SK-N-DZ (cell line): ENCODE measurements at regions not wholly inside any gene's neighbourhood (a gene's known extent, or its start where the extent isn't known, plus 50 kb on each side); places are given as distances from the start of the nearest gene placed in this dataset.
A peak's percentile ranks its signal among the peaks of the same experiment; 100 is the strongest.

Experiments used
- DNase-seq: peaks from one replicate; pipeline ENCODE4 v3.0.0-alpha.2; 2015; ENCODE audit warnings: low spot score

DNA sequence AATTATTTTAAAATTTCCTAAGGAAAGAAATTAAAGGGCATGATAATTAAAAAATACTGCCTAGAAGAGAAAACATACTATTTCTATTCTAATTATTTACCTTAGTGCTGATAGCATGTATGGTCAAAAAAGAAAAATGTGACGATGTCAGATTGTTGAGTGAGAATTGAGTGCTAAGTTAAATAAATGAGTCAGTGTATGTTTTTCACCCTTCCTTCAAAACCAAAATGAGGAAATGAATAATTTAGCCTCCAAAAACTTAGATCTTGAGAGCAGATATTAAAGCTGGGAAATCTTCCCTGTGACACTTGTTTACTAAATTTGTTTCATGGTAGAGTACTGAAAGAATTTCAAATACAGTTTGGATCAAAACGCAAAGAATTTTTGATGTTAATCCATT lies 58.6 kb upstream of the NYAP2 start:
- DNase-seq = no peak

DNA sequence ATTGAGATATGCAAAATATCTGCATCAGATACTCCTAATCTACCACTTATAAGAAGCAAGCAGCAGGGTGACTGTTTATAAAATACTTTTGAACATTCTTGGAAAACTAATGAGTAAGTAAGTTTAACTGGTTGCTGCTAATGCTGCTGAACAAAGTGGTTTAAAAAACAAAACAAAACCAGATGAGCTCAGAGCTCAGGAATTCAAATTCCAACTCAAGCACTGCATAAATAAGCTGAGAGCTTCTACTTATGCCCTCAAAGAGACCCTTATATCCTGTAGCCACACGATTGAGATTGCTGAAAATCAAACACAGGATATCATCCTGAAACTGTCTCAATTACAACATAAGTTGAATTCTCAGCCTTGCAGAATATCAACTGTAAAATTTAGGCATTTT lies 62.3 kb upstream of the NYAP2 start:
- DNase-seq = no peak

DNA sequence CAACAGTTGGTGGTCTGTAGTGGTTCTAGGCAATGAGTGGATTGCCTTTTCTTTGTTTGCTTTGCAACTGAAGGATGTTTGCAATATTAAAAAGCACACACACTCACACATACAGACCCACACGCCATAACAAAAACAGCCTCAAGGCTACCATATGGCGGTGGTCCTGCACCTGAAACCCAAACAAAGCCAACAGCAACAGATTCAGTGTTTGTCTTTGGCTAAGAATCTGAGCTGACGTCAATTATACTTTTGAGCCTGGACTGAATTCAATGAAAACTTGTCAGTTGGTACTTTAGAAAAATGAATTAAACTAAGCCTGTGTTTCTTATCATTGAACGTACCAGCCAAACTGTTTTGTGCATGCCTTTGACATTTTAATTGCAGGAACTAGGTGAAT lies 65.0 kb upstream of the NYAP2 start:
- DNase-seq = no peak

DNA sequence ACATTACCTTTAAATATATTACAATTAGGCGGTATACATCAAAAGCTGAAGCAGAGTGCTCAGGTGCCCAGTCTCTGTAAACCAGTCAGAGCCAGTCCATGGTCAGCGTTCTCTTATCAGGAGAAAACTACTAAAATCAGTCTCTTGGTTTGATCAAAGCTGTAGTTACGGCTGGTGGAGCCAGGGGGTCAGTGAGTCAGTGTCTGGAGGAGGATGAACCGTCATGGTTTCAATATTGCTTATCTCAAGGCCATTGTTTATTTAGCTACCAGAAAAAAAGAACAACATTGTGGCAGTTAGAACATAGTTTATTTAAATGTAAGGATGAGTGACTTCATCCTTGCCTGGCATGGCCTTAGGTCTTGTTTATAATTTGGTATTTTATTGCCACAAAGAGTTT lies 71.3 kb upstream of the NYAP2 start:
- no peak for DNase-seq

DNA sequence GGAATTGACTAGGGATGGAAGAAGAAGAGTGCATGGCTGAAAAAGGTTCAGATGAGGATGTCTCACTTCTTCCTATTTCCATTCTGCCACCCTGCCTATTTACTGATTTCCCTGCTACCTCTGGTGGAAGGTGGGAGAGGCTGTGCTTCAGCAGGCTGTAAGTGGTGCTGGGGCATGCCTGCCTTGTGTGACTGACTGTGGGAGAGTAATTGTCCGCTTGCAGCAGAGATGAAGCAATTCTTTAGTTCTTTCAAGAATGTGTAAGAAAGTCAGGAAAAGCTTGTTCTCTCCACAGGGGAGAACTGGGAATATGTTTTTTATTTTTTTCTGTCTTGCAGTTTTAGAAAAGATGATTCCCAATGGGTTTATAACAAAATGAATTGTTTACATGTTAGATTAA lies 72.5 kb upstream of the NYAP2 start:
- no peak for DNase-seq

DNA sequence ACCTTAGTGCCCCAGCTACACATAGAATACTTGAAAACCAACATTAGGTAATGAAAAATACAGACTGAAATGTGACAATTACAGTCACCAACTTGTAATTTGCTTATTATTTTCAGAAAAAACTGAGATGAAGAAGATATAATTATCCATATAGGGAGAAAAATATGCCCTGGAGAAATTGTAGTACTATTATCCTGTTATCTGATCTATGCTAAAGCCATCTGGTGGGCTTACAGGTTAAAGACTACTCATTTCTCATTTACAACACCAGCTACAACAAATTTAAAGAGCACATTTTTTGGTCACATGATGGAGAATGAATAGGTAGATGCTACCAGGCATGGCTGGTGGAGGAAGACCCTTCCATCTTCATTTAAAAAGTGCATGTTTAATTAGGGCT lies 79.6 kb upstream of the NYAP2 start:
- DNase-seq = peak; percentile 78

DNA sequence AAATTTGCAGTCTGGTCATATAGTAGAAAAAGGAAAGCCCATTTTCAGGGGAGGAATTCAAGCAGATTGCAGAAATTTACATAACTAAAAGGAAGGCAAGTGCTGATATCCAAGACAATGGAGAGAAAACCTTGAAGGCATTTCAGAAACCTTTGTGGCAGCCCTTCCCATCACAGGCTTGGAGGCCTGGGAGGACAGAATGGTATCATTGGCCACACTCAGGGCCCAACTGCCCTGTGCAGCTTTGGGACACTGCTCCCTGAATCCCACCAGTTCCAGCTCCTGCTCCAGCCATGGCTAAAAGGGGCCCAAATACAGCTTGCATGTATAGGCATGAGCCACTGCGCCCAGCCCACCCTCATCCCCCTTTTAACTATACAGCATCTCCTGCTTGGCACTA lies 81.1 kb upstream of the NYAP2 start:
- DNase-seq = no peak

DNA sequence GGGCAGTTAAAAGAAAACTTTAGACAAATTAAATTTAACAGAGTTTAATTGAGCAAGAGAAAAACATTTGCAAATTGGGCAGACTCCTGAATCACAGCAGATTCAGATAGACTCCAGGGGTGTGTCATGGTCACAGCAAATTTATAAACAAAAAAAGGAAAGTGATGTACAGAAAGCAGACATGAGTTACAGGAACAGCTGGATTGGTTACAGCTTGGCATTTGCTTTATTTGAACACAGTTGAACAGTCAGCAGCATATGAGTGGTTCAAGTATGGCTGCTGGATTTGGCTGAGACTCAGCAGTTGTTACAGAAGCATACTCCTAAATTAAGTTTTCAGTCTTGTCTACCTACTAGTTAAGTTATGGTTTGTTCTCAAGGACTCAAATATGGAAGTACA lies 82.3 kb upstream of the NYAP2 start:
- DNase-seq = no peak

DNA sequence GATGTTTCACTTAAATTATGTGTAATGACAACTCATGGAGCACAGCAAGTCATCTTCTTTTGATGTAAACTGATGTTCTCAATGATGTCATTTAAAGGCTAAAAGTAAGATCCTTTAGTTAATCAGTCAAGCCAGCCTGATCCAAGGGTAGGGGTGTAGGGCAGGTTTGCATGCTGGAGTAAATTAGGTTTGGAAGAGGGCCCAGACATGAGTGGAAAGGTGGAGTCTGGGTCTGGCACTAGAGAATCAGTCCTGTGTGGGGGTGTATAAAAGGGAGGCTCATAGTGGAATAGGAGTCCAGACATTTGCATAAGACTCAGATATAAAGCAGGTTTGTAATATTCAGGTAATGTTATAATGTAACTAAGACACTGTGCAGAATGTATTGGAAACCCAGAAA lies 88.8 kb upstream of the NYAP2 start:
- no peak for DNase-seq

DNA sequence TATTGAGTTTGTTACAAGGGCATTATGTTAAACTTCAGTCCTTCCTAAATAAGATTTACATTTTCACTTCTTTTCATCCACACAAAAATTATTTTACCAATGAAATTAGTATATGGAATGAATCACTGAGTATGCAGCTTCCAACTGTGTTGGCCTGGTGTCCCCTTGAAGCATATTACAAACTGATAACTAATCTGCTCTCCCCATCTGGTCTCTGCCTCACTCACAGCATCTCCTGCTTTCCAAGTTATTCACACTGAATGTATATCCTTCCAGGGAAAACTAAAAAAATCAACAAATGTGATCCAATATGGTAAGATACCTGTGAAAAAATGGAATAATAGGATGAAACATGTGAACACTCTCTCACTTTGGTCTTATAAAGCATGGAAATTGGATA lies 90.0 kb upstream of the NYAP2 start:
- no peak for DNase-seq

DNA sequence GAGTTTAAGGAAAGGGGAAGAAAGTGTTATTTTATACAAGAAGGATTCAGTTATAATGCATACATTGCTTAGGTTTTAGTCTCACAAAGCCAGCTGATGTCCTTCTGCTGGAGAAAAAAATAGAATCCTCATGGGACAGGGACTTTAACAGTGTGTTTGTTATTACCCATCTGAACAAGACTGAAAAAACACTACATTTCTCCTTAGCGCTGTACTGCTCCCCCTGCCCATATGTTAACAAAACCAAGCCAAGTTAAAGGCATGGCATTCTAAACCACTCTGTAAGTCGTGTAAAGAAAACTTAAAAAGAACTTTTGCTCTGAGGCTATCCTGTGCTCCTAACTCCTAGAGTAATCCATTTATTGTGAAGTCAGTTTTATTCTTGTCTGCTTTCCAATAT lies 102.6 kb upstream of the NYAP2 start:
- DNase-seq = no peak

DNA sequence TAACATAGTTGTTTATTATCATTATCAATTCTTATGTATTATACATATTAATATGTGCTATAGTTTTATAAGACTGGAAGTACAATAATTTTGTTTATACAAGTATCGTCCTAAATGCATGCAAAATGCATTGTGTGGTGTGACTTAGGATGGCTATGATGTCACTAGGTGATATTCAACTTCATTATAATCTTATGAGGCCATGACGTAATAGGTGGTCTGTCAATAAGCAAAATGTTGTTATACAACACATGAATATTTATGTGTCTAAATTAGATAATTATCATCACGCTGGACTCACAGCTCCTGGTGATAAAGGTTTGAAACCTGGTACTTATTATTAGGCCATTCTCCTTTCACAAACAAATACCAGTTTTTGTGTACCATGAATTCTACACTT lies 104.4 kb upstream of the NYAP2 start:
- DNase-seq = no peak

DNA sequence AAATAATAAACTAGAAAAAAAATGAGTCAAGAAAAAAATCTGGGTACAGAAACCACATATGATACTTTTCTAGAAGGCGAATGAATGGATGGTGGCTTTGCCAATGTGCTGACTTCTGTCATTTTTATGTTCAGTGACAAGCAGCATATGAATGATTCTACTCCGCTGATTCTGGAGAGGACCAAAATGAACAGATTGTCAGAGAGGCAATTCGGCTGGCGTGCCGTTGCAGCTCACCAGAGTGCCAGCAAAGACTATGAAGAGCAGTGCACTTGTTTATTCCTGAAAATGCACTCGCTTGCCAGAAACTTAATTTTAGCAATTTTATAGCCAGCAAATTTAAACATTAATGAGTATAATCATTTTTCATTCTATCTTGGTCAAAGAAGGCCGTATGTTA lies 105.9 kb upstream of the NYAP2 start:
- DNase-seq = no peak

DNA sequence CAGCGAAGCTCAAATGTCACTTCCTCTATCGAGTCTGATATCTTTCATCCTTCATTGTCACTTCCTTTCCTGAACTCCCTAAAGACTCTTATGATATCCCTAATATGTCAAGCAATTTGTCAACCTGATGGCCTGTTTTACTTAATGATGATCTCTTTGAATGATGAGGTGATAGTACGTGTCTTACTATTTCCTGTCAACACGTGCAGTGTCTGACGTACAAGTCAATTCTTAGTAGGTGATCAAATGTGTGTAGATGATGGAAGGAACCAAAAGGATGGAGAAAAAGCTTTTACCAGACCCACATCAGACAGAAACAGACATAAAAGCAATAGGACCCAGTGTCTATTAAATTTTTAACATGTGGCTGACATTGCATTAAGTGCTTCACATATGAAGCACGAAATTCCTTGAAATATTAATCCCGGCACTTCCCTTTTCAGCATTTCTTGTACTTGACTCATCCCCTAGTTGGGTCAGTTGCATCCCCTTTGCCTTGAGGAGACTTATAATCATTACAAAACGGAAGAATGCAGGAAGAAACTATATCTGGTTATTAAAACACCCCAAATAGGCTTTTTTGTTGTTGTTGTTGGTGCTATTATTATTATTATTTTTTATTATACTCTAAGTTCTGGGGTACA lies 108.6 kb upstream of the NYAP2 start:
- no peak for DNase-seq

DNA sequence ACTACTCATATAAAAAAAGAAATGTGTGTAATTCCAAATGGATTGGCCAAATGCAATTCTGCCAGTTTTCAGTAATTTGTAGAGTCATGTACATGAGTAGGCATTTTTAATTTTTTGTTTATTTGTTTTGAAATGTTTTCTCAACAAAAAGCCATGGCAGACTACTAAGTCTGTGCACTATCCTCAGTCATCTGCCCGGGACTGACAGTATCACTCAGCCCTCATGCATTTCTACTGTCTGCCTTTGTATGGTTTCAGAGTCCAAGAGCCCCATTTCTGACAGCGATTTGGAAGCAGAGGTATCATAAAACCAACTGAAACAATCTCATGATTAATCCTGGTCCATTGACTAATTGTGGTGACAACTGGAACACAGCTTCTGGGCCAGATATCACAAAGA lies 109.9 kb upstream of the NYAP2 start:
- no peak for DNase-seq

DNA sequence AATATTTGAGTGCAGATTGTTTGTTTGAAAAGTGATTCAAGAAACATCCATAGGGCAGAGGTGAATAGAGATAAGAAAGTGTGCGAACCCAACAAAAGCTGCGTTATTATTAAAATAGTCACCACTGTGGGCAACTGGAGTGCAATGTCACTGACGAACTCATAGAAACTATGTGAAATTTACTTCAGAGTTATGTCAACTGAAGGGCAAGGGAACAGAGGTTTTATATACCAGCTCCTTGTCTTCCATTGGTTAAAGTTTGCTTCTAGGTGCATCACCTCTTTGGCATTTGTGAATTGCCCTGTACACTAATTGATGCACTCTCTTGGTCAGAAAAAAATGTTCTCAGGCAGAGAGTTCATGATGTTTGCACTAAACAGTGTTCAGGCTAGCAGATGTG lies 110.5 kb upstream of the NYAP2 start:
- no peak for DNase-seq

DNA sequence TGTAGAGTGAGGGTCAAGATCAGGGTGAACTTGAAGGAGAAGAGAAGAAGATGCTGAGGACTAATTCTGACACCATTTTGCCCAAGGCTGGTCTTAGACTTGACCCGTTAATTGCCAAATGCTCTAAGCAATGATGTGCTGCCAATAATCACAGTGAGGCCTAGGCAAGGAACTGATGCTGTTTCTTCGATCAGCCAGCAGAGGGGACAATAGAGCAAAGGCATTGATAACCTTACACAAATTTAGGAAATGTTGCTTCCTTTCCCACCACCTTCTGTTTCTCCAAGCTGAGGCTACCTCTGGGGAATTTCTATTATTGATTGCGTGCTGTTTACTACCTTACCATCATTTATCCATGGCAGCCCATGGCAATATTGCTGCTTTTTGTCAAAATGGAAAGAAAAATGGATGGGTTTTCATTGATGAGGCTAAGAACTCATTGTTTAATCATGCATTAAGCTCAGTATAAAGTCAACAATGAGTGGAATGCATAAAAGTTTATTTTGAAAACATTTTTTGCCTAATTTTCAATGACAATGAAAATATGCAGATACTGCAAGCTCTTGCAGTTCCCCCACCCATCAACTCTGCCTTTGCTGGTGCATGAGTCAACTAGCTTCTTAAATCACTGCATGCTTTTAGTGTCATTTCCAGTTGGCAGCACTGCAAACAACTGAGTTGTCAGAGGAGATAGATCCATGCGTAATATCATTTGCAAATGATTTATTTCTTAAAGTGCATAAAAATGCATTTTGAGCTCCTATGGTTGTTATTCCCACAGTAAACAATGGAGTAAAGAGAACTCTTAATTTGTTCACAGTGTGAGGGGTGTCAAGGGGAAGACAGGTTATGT lies 116.4 kb upstream of the NYAP2 start:
- peak; percentile 52 for DNase-seq

DNA sequence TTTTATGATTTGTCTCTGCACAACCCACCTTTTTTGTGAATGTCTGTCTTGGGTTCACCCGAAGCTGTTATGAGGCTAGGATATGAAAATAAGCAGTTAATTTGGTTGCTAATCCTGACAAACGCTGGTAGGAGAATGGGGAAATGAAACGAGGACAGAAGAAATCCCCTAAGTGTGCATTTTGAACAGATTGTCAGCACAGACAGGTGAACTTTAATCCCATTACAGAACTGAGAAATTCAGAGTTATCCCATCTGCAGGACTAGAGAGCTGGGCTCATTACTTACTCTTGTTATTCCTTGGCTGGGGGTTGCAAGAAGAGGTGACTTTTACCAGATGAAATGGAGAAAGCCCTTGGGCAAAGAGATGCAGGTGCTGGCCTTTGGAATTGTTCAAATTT lies 123.3 kb upstream of the NYAP2 start:
- DNase-seq = peak; percentile 29

DNA sequence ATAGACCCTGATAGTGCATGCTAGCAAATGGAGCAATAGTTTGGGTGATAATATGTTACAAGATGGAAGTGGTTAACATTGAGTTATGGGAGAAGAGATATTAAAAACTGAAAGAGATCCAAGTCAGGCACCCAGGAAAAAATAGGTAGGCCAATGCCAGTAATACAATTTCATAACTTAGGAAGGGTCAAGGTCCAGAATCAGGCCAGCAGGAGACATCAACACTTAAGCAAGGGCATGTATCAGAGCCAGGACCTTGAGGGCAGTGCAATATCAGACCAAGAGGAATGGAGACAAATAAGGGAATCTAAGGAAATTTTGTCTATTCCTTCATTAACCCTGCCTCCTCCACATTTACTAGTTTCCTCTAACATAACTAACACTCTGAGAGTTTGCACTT lies 124.1 kb upstream of the NYAP2 start:
- no peak for DNase-seq

DNA sequence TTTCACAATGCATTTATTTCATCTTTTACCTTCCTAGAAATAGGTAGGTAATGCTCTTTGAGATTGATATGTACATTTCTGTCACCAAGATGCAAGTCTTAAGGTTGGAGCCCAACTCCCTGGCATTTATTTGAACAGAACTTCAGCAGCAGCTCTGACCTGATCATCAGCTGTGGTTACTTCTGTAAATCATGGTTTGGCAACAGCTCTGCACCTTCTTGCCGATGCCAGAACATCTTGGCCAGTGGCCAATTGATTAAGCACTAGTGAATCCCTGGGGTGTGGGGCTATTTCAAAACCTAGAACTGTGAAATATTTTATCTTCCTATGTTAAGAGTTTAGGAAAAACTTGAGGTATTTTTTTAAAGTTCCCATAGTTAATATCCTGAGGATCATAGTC lies 124.8 kb upstream of the NYAP2 start:
- no peak for DNase-seq

DNA sequence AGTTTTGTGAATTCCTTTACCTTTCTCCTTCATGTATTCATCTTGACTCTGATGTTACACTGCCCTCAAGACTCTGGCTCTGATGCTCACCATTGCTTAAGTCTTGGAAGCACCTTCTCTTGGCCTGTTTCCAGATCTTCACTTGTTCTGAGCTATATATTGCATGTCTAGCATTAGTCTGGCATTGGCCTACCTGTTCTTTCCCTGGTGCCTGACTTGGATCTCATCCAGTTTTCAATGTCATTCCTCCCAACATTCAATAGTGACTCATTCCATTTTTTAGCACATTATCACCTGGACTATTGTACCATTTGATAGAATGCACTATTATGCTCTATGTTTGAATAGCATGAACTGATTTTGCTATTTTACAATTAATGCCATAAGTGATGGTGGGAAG lies 127.3 kb upstream of the NYAP2 start:
- DNase-seq = no peak

DNA sequence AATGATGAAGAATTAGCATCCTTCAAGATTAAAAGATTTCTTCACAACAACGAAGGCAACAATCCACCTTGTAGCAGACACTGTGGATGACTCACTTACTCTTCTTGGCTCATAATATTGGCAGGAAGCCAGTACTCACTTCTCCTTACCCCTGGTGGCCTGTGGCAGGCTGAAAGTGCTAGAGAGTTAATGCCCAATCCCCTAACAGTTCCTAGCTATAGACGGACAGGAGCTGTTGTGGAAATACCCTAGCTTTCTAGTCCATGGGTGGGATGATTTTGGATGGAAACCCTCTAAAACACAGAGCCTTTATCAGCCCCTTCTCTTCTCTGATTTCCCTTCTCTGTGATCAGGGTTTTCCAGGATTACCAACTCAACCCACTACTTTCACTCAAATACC lies 128.6 kb upstream of the NYAP2 start:
- peak; percentile 18 for DNase-seq

DNA sequence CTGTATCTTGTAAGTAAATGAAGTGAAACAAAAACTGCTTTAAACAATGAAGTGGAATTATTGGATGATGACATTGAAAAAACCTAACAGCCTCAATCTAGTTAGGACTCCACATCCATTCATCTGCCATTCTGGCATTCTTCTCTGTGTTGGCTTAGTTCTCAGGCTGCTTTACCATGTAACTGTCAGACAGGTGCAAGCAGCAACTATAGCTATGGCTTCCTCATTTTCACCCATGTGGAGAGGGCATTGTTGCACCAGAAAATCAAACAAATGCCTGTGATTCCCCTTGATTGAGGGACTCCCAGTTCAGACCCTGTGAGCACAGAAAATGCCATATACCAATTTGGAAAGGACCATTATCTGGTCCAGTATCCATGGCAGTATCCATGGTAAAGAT lies 129.5 kb upstream of the NYAP2 start:
- DNase-seq = no peak

DNA sequence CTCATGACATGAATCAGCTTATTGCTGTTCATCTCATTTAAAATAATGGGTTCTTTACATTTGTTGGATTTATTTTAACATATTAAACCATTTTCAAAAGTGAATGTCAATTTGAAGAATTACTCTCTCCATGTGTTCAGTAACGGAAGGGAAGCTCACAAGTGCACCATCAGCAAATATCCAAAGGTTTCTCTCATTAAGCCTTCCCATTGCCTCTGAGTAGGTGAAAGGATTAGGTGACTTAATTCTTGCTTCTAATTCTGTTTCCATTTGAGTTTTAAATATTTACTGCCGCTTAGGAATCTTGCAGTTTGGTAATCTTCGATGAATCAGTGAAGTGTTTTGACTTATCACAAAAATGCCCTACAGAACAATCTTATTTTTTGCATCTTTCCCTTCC lies 145.1 kb upstream of the NYAP2 start:
- DNase-seq = no peak
